GM12892 (cell line): ENCODE measurements at regions not wholly inside any gene's neighbourhood (a gene's known extent, or its start where the extent isn't known, plus 50 kb on each side); places are given as distances from the start of the nearest gene placed in this dataset.

Experiments
- POLR2A ChIP-seq: IDR thresholded peaks from 2 replicates; pipeline ENCODE4 v1.6.1; 2011; ENCODE audit warnings: low read depth, low read length, control low read depth
- TAF1 ChIP-seq: IDR thresholded peaks from 2 replicates; pipeline ENCODE4 v1.6.1; 2011; ENCODE audit warnings: low read depth, mild to moderate bottlenecking, control low read depth, low read length, borderline replicate concordance

DNA sequence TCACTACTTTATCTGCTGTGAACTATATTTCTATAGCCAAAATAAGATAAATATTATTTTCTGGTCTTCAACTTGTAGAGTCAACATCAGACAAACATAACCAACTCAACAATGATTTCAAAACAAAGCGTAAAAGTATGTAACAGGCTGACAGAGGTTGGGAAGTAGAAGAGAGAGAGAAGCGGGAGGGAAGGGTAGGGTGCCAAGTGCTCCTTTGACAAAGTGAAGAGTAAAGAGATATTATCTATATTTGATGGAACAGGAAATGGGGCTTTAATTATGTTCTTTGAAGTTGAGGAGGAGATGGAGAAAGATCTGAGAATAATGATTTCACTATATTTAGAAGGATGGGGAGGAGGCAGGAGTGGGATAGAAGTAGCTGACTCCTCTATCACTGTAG is 70.1 kb downstream of the DNTTIP2 start:
- no peak for TF ChIP-seq TAF1
- no peak for TF ChIP-seq POLR2A
